Astrocyte (in vitro differentiated cells and primary cell): ENCODE measurements at regions not wholly inside any gene's neighbourhood (a gene's known extent, or its start where the extent isn't known, plus 50 kb on each side); places are given as distances from the start of the nearest gene placed in this dataset.
A peak's percentile ranks its signal among the peaks of the same experiment; 100 is the strongest.

Experiments
- DNase-seq: peaks from one replicate; pipeline ENCODE4 v3.0.0-alpha.2; 2010; ENCODE audit warnings: low read depth
- FAIRE-seq: peaks from 2 replicates; lab custom pipeline; 2011; peaks lifted over from hg19 to GRCh38; lab: Jason Lieb, UNC
- H2AFZ ChIP-seq: 2 replicates; pipeline ENCODE4 v1.6.0; 2012; ENCODE audit warnings: low read depth, low read length, inconsistent platforms
- H3K27ac ChIP-seq: 2 replicates; pipeline ENCODE4 v1.5.1; 2011; ENCODE audit warnings: low read depth, low read length, inconsistent platforms
- H3K27me3 ChIP-seq: 2 replicates; pipeline ENCODE4 v1.6.0; 2011; ENCODE audit warnings: low read length, inconsistent platforms; ENCODE audit not compliant: insufficient read depth
- H3K36me3 ChIP-seq: 2 replicates; pipeline ENCODE4 v1.5.1; 2011; ENCODE audit warnings: low read length, inconsistent platforms; ENCODE audit not compliant: insufficient read depth
- H3K4me1 ChIP-seq: 2 replicates; pipeline ENCODE4 v1.5.1; 2011; ENCODE audit warnings: low read length, inconsistent platforms; ENCODE audit not compliant: insufficient read depth
- H3K4me2 ChIP-seq: 2 replicates; pipeline ENCODE4 v1.6.0; 2012; ENCODE audit warnings: low read length, inconsistent platforms
- H3K4me3 ChIP-seq: 2 replicates; pipeline ENCODE4 v1.5.1; 2011; ENCODE audit warnings: low read depth, mild to moderate bottlenecking, low read length, inconsistent platforms; ENCODE audit not compliant: insufficient read depth
- H3K79me2 ChIP-seq: 2 replicates; pipeline ENCODE4 v1.6.0; 2012; ENCODE audit warnings: mild to moderate bottlenecking, low read length, inconsistent platforms; ENCODE audit not compliant: insufficient read depth
- H3K9ac ChIP-seq: 2 replicates; pipeline ENCODE4 v1.6.0; 2012; ENCODE audit warnings: mild to moderate bottlenecking, low read length, inconsistent platforms
- H3K9me3 ChIP-seq: 2 replicates; pipeline ENCODE4 v1.5.1; 2012; ENCODE audit warnings: low read depth, mild to moderate bottlenecking, low read length, inconsistent platforms; ENCODE audit not compliant: insufficient read depth
- H4K20me1 ChIP-seq: 2 replicates; pipeline ENCODE4 v1.6.0; 2012; ENCODE audit warnings: low read length, inconsistent platforms; ENCODE audit not compliant: insufficient read depth
- H3K27ac Mint-ChIP-seq: one replicate; pipeline ENCODE4 v1.8.0; 2021; ENCODE audit warnings: mild to moderate bottlenecking, mixed read lengths; ENCODE audit not compliant: unreplicated experiment
- H3K27me3 Mint-ChIP-seq: one replicate; pipeline ENCODE4 v1.8.0; 2021; ENCODE audit warnings: low read depth, mixed read lengths; ENCODE audit not compliant: unreplicated experiment
- H3K36me3 Mint-ChIP-seq: one replicate; pipeline ENCODE4 v1.8.0; 2021; ENCODE audit warnings: low read depth, mixed read lengths; ENCODE audit not compliant: unreplicated experiment
- H3K4me1 Mint-ChIP-seq: one replicate; pipeline ENCODE4 v1.8.0; 2021; ENCODE audit warnings: low read depth, mixed read lengths; ENCODE audit not compliant: unreplicated experiment
- H3K4me3 Mint-ChIP-seq: one replicate; pipeline ENCODE4 v1.8.0; 2021; ENCODE audit warnings: mild to moderate bottlenecking, moderate library complexity, mixed read lengths; ENCODE audit not compliant: unreplicated experiment
- H3K9me3 Mint-ChIP-seq: one replicate; pipeline ENCODE4 v1.8.0; 2021; ENCODE audit warnings: mild to moderate bottlenecking, mixed read lengths; ENCODE audit not compliant: unreplicated experiment
- CTCF ChIP-seq: IDR thresholded peaks from 2 replicates; pipeline ENCODE4 v1.5.1; 2011; ENCODE audit warnings: low read depth, mild to moderate bottlenecking, inconsistent platforms, low read length, moderate library complexity; ENCODE audit not compliant: insufficient read depth
- EZH2 ChIP-seq: IDR thresholded peaks from 2 replicates; pipeline ENCODE4 v1.6.1; 2012; ENCODE audit warnings: mild to moderate bottlenecking, low read length, inconsistent platforms; ENCODE audit not compliant: insufficient read depth

- no peak for FAIRE-seq
- H3K9ac ChIP-seq: no peak overlapping the region
- peak overlapping the region; percentile 32 for H2AFZ ChIP-seq
- TF ChIP-seq CTCF (no peak), EZH2 (no peak)
- peaks cover 2% of the 10 kb centered on the region for H3K36me3 Mint-ChIP-seq
- no peak overlapping the region for H3K27ac ChIP-seq
- no peaks in the 10 kb centered on the region for H3K79me2 ChIP-seq
- H3K36me3 ChIP-seq: no peaks in the 10 kb centered on the region
- peaks cover 8% of the 10 kb centered on the region for H3K4me1 ChIP-seq
- H3K27me3 Mint-ChIP-seq: peaks cover 31% of the 10 kb centered on the region
- no peak overlapping the region for H3K4me3 ChIP-seq
- H3K4me2 ChIP-seq: no peak overlapping the region
- H4K20me1 ChIP-seq: no peaks in the 10 kb centered on the region
- H3K4me1 Mint-ChIP-seq: peaks cover 12% of the 10 kb centered on the region
- no peak for DNase-seq
- H3K9me3 Mint-ChIP-seq: peaks cover 3% of the 10 kb centered on the region
- peak overlapping the region; percentile 9 for H3K27ac Mint-ChIP-seq
- no peaks in the 10 kb centered on the region for H3K27me3 ChIP-seq
- no peak overlapping the region for H3K4me3 Mint-ChIP-seq
- no peaks in the 10 kb centered on the region for H3K9me3 ChIP-seq
Measured at GRCh38 chr6:44022671-44023352, 104.4 kb downstream of the MRPL14 start.

GRCh38 chr6:44022296-44022661 lies 105.0 kb downstream of the MRPL14 start:
- no peaks in the 10 kb centered on the region for H3K79me2 ChIP-seq
- H4K20me1 ChIP-seq: no peaks in the 10 kb centered on the region
- H3K9me3 ChIP-seq: no peaks in the 10 kb centered on the region
- peaks cover 8% of the 10 kb centered on the region for H3K4me1 ChIP-seq
- peaks cover 31% of the 10 kb centered on the region for H3K27me3 Mint-ChIP-seq
- peak; percentile 55 for DNase-seq
- H3K36me3 ChIP-seq: no peaks in the 10 kb centered on the region
- H2AFZ ChIP-seq: peak overlapping the region; percentile 32
- no peak overlapping the region for H3K27ac Mint-ChIP-seq
- no peak overlapping the region for H3K4me2 ChIP-seq
- no peak overlapping the region for H3K9ac ChIP-seq
- H3K4me3 Mint-ChIP-seq: no peak overlapping the region
- peaks cover 2% of the 10 kb centered on the region for H3K36me3 Mint-ChIP-seq
- peaks cover 12% of the 10 kb centered on the region for H3K4me1 Mint-ChIP-seq
- no peaks in the 10 kb centered on the region for H3K27me3 ChIP-seq
- TF ChIP-seq CTCF (no peak), EZH2 (no peak)
- no peak for FAIRE-seq
- peaks cover 6% of the 10 kb centered on the region for H3K9me3 Mint-ChIP-seq
- H3K4me3 ChIP-seq: no peak overlapping the region
- no peak overlapping the region for H3K27ac ChIP-seq

GRCh38 chr6:44021589-44022295 lies 105.5 kb downstream of the MRPL14 start:
- H3K27me3 ChIP-seq: no peaks in the 10 kb centered on the region
- TF ChIP-seq EZH2 (no peak), CTCF (no peak)
- DNase-seq (no peak), FAIRE-seq (no peak)
- H3K9ac ChIP-seq: no peak overlapping the region
- no peak overlapping the region for H3K4me3 Mint-ChIP-seq
- H4K20me1 ChIP-seq: no peaks in the 10 kb centered on the region
- peaks cover 29% of the 10 kb centered on the region for H3K27me3 Mint-ChIP-seq
- H3K4me1 ChIP-seq: peaks cover 8% of the 10 kb centered on the region
- no peak overlapping the region for H3K27ac Mint-ChIP-seq
- no peak overlapping the region for H3K4me2 ChIP-seq
- H3K79me2 ChIP-seq: no peaks in the 10 kb centered on the region
- H2AFZ ChIP-seq: peak overlapping the region; percentile 32
- peaks cover 12% of the 10 kb centered on the region for H3K4me1 Mint-ChIP-seq
- no peak overlapping the region for H3K4me3 ChIP-seq
- no peaks in the 10 kb centered on the region for H3K9me3 ChIP-seq
- H3K9me3 Mint-ChIP-seq: peaks cover 4% of the 10 kb centered on the region
- no peaks in the 10 kb centered on the region for H3K36me3 ChIP-seq
- peaks cover 2% of the 10 kb centered on the region for H3K36me3 Mint-ChIP-seq
- no peak overlapping the region for H3K27ac ChIP-seq
